ENCODE measurements at regions not wholly inside any gene's neighbourhood (a gene's known extent, or its start where the extent isn't known, plus 50 kb on each side); places are given as distances from the start of the nearest gene placed in this dataset.

- TF ChIP-seq CTBP1 (IDR thresholded peaks at IDR 0.05; ENCODE audit: borderline replicate concordance) (no peak), L3MBTL2 (conservative IDR thresholded peaks at IDR 0.05) (no peak), FOXM1 (IDR thresholded peaks at IDR 0.05; ENCODE audit: borderline replicate concordance) (no peak)
- POLR2A ChIA-PET, result no interaction called here
- no peak for DNase-seq (ENCODE audit: extremely low spot score)
- CTCF ChIA-PET, result no interaction called here
Observed at GRCh38 chr9:81741103-81741502, 51.8 kb upstream of the TLE1 start.

GRCh38 chr9:81748091-81748490 is 58.7 kb upstream of the TLE1 start:
- CTCF ChIA-PET, result interaction anchor here (0.7 kb wide), 1 partner anchor 413 kb away, joined by 3 read pairs; no protein-coding TSS in a partner anchor
- POLR2A ChIA-PET, result no interaction called here
- no peak for DNase-seq (ENCODE audit: extremely low spot score)
- TF ChIP-seq NFRKB (IDR thresholded peaks at IDR 0.05) (no peak), ARNT (IDR thresholded peaks at IDR 0.05) (no peak), CTBP1 (IDR thresholded peaks at IDR 0.05; ENCODE audit: borderline replicate concordance) (no peak), HDGF (IDR thresholded peaks at IDR 0.05; ENCODE audit: borderline replicate concordance) (no peak)

DNA sequence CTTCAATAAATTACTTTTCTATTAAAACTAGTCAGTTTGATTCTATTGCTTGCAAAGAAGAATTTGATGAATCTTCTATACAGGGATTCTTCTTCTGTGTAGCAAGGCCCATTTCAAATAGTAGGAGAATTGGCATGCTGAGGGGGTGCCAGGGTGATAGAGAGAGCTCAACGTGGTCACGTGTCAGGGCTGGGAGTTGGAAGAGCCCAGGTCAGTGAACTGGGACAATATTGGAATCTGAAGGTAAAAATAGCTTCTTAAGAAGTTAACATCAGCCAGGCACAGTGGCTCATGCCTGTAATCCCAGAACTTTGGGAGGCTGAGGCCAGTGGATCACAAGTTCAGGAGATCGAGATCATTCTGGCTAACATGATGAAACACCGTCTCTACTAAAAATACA is 64.1 kb upstream of the TLE1 start:
- TF ChIP-seq CTBP1 (IDR thresholded peaks at IDR 0.05; ENCODE audit: borderline replicate concordance) (no peak), FOXM1 (IDR thresholded peaks at IDR 0.05; ENCODE audit: borderline replicate concordance) (no peak), HDGF (IDR thresholded peaks at IDR 0.05; ENCODE audit: borderline replicate concordance) (no peak), SUZ12 (IDR thresholded peaks at IDR 0.05) (no peak), NFRKB (IDR thresholded peaks at IDR 0.05) (no peak), ARNT (IDR thresholded peaks at IDR 0.05) (no peak), ZNF384 (IDR thresholded peaks at IDR 0.05) (no peak), LEF1 (IDR thresholded peaks at IDR 0.05; ENCODE audit: borderline replicate concordance) (no peak), SP1 (IDR thresholded peaks at IDR 0.05) (no peak)
- ChIA-PET POLR2A (no interaction called here), CTCF (interaction anchor here (0.6 kb wide), 1 partner anchor 22 kb away, joined by 4 read pairs; no protein-coding TSS in a partner anchor)
- DNase-seq (ENCODE audit: extremely low spot score), result no peak

DNA sequence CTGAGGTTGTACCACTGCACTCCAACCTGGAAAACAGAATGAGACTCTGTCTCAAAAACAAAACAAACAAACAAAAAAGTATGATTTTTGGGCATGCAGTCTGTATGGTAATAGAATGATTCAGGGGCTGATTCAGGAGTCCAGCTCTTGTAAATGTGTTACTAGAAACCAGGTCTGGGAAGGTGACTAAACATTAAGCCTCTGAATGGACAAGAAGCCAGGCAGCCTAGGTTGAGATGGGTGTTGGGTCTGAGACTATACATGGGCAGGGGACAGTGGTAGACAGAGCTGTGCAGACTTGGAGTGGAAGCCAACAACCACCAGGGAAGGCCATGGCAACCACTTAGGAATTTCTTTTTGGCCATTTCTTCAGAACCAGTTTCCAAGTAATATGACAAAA is 64.9 kb upstream of the TLE1 start:
- CTCF ChIA-PET, result interaction anchor here (0.6 kb wide), 1 partner anchor 21 kb away, joined by 4 read pairs; no protein-coding TSS in a partner anchor
- TF ChIP-seq HDGF (IDR thresholded peaks at IDR 0.05; ENCODE audit: borderline replicate concordance), result no peak
- TF ChIP-seq, protein P1, sequence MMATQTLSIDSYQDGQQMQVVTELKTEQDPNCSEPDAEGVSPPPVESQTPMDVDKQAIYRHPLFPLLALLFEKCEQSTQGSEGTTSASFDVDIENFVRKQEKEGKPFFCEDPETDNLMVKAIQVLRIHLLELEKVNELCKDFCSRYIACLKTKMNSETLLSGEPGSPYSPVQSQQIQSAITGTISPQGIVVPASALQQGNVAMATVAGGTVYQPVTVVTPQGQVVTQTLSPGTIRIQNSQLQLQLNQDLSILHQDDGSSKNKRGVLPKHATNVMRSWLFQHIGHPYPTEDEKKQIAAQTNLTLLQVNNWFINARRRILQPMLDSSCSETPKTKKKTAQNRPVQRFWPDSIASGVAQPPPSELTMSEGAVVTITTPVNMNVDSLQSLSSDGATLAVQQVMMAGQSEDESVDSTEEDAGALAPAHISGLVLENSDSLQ (IDR thresholded peaks at IDR 0.05), result no peak
- POLR2A ChIA-PET, result no interaction called here
- DNase-seq (ENCODE audit: extremely low spot score), result no peak

DNA sequence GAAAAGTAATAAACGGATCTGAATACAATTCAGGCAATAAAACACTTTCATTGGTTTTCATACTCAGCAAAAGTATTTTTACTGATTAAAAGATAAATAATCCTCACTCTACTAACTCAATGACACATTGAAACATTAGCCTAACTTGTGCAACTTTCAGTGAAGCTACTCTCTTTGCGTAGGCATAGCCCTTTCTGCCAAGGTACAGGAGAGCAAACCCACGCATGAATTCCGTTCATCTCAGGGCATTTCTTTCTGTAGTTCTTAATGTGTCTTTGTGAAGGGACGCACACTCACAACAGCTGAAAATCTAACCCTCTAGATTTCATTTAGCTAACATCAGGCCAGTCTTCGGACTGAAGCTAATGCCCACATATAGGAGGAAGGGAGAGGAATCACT is 66.4 kb upstream of the TLE1 start:
- ChIA-PET POLR2A (no interaction called here), CTCF (no interaction called here)
- TF ChIP-seq SP1 (IDR thresholded peaks at IDR 0.05) (no peak), FOXA1 (IDR thresholded peaks at IDR 0.05) (no peak), SUZ12 (IDR thresholded peaks at IDR 0.05) (no peak), TARDBP (IDR thresholded peaks at IDR 0.05) (no peak), CTBP1 (IDR thresholded peaks at IDR 0.05; ENCODE audit: borderline replicate concordance) (no peak), FOXK2 (IDR thresholded peaks at IDR 0.05) (no peak), FOXM1 (IDR thresholded peaks at IDR 0.05; ENCODE audit: borderline replicate concordance) (no peak), NFRKB (IDR thresholded peaks at IDR 0.05) (no peak), LEF1 (IDR thresholded peaks at IDR 0.05; ENCODE audit: borderline replicate concordance) (no peak), ELF4 (IDR thresholded peaks at IDR 0.05) (no peak), L3MBTL2 (conservative IDR thresholded peaks at IDR 0.05) (no peak), BHLHE40 (IDR thresholded peaks at IDR 0.05; ENCODE audit: borderline replicate concordance) (no peak), ARNT (IDR thresholded peaks at IDR 0.05) (no peak), HDGF (IDR thresholded peaks at IDR 0.05; ENCODE audit: borderline replicate concordance) (no peak)
- TF ChIP-seq, protein P1 (IDR thresholded peaks at IDR 0.05), result no peak
- DNase-seq (ENCODE audit: extremely low spot score), result no peak

DNA sequence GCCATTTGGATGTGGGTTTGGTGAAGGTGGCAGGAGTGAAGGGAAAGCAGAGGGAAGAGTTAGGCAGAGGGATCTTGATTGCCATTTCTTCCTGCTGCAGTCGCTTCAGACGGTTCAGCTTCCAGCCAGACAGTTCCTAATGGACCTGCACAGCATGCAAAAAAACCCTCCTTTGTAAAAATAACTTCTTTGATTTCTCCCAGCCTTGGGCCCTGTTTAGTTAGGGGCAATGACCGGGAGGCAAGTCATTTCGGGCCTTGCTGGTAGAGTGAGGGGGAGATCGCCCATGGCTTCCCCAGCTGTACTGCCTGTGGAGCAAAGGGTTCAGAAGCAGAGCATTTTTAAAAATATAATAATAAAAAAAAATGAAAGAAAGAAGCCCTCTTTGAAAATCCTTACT is 67.2 kb upstream of the TLE1 start:
- CTCF ChIA-PET, result no interaction called here
- no peak for TF ChIP-seq SP1 (IDR thresholded peaks at IDR 0.05)
- no peak for TF ChIP-seq HDGF (IDR thresholded peaks at IDR 0.05; ENCODE audit: borderline replicate concordance)
- TF ChIP-seq ZNF384 (IDR thresholded peaks at IDR 0.05), result no peak
- TF ChIP-seq LEF1 (IDR thresholded peaks at IDR 0.05; ENCODE audit: borderline replicate concordance), result no peak
- TF ChIP-seq, protein P1 (IDR thresholded peaks at IDR 0.05), result no peak
- no peak for TF ChIP-seq CTBP1 (IDR thresholded peaks at IDR 0.05; ENCODE audit: borderline replicate concordance)
- no peak for TF ChIP-seq FOXA1 (IDR thresholded peaks at IDR 0.05)
- TF ChIP-seq TARDBP (IDR thresholded peaks at IDR 0.05), result no peak
- no peak for TF ChIP-seq L3MBTL2 (conservative IDR thresholded peaks at IDR 0.05)
- no peak for TF ChIP-seq SUZ12 (IDR thresholded peaks at IDR 0.05)
- POLR2A ChIA-PET, result interaction anchor here (0.7 kb wide), 1 partner anchor 71 kb away, joined by 3 read pairs; no protein-coding TSS in a partner anchor
- DNase-seq (ENCODE audit: extremely low spot score), result no peak

DNA sequence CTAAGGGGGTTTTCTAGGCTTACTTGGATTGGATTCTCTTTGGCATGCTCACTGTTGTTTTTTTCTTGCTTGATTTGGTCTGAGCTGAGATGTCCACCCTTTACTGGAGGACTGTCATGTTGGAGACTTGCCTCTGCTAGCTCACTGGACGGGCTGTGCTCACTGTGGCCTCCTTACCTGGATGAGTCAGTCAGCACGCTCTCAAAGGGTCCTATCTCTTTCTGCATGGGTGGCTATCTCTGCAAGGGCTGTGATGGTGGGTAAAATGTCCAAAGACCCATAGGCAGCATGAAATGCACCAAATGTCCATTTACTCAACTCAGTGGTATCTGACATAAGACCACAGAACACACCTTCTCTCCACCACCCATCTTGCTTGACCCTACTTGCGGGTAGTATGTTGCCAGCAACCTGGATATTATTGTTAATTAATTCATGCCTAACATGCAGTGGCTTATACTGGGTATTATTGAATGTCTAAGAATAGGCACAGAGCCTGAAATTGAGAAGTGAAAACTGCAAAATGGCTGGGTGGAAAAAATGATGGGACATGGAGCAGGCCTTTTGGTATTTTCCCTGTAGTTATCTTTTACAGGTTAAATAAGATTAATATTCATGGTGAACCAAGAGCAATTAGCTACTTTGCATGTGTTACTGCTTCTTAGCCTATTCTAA is 68.9 kb upstream of the TLE1 start:
- ChIA-PET CTCF (no interaction called here), POLR2A (no interaction called here)
- no peak for TF ChIP-seq ELF4 (IDR thresholded peaks at IDR 0.05)
- no peak for TF ChIP-seq SUZ12 (IDR thresholded peaks at IDR 0.05)
- TF ChIP-seq ARNT (IDR thresholded peaks at IDR 0.05), result no peak
- no peak for TF ChIP-seq ZNF384 (IDR thresholded peaks at IDR 0.05)
- TF ChIP-seq LEF1 (IDR thresholded peaks at IDR 0.05; ENCODE audit: borderline replicate concordance), result no peak
- TF ChIP-seq FOXK2 (IDR thresholded peaks at IDR 0.05), result no peak
- TF ChIP-seq SP1 (IDR thresholded peaks at IDR 0.05), result no peak
- no peak for TF ChIP-seq TARDBP (IDR thresholded peaks at IDR 0.05)
- TF ChIP-seq, protein P1 (IDR thresholded peaks at IDR 0.05), result no peak
- no peak for TF ChIP-seq FOXM1 (IDR thresholded peaks at IDR 0.05; ENCODE audit: borderline replicate concordance)
- no peak for TF ChIP-seq BHLHE40 (IDR thresholded peaks at IDR 0.05; ENCODE audit: borderline replicate concordance)
- no peak for TF ChIP-seq CTBP1 (IDR thresholded peaks at IDR 0.05; ENCODE audit: borderline replicate concordance)
- no peak for TF ChIP-seq NFRKB (IDR thresholded peaks at IDR 0.05)
- no peak for TF ChIP-seq L3MBTL2 (conservative IDR thresholded peaks at IDR 0.05)
- TF ChIP-seq HDGF (IDR thresholded peaks at IDR 0.05; ENCODE audit: borderline replicate concordance), result no peak
- TF ChIP-seq FOXA1 (IDR thresholded peaks at IDR 0.05), result no peak
- DNase-seq (ENCODE audit: extremely low spot score), result no peak

All from HEK293T (cell line).